BLaER1 (cell line): ENCODE measurements at regions not wholly inside any gene's neighbourhood (a gene's known extent, or its start where the extent isn't known, plus 50 kb on each side); places are given as distances from the start of the nearest gene placed in this dataset.
"Not testable (repeated sequence)": the region's sequence is repeated elsewhere in the genome, so short reads cannot be mapped to it uniquely, and the experiment has no call there.

Source experiments
- H3K27ac ChIP-seq: shearing (Covaris generic); formaldehyde crosslinking; 2 replicates; pipeline ENCODE4 v1.8.1; 2022
- H3K27me3 ChIP-seq: shearing (Covaris generic); formaldehyde crosslinking; 2 replicates; pipeline ENCODE4 v1.8.1; 2022
- H3K36me3 ChIP-seq: shearing (Covaris generic); formaldehyde crosslinking; 2 replicates; pipeline ENCODE4 v1.8.1; 2022
- H3K4me1 ChIP-seq: shearing (Covaris generic); formaldehyde crosslinking; 2 replicates; pipeline ENCODE4 v1.8.1; 2022
- H3K4me2 ChIP-seq: shearing (Covaris generic); formaldehyde crosslinking; 2 replicates; pipeline ENCODE4 v1.8.1; 2022
- H3K4me3 ChIP-seq: shearing (Covaris generic); formaldehyde crosslinking; 2 replicates; pipeline ENCODE4 v1.8.1; 2022
- H3K9ac ChIP-seq: shearing (Covaris generic); formaldehyde crosslinking; 2 replicates; pipeline ENCODE4 v1.8.1; 2022
- H3K9me3 ChIP-seq: shearing (Covaris generic); formaldehyde crosslinking; 2 replicates; pipeline ENCODE4 v1.8.1; 2022
- H4K20me1 ChIP-seq: shearing (Covaris generic); formaldehyde crosslinking; 2 replicates; pipeline ENCODE4 v1.8.1; 2022
- Cebpa-rat ChIP-seq: shearing (Covaris generic); IDR thresholded peaks from 2 replicates; pipeline ENCODE4 v1.8.1; 2022

DNA sequence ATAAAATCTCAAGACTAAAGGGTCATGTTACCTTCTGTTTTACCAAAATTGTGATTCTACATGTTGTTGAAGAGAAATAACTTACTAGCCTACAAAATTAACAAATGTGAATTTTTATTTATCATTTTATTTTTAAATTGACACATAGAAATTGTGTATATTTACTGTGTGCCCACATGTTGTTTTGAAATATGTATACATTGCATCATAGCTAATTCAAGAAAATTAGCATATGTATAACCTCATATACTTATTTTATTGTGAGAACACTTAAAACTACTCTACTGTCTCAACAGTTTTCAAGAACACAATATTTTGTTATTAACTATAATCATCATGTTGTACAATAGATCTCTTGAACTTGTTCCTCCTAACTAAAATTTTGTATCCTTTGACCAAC lies 177.8 kb downstream of the EPM2A start:
- Histone ChIP-seq H3K9me3 (no peaks in the 10 kb centered on the region), H3K4me3 (no peak overlapping the region), H3K4me2 (no peak overlapping the region), H3K27me3 (no peaks in the 10 kb centered on the region), H3K36me3 (no peaks in the 10 kb centered on the region), H4K20me1 (no peaks in the 10 kb centered on the region), H3K4me1 (no peaks in the 10 kb centered on the region), H3K27ac (no peak overlapping the region), H3K9ac (no peak overlapping the region)
- TF ChIP-seq Cebpa-rat: no peak

DNA sequence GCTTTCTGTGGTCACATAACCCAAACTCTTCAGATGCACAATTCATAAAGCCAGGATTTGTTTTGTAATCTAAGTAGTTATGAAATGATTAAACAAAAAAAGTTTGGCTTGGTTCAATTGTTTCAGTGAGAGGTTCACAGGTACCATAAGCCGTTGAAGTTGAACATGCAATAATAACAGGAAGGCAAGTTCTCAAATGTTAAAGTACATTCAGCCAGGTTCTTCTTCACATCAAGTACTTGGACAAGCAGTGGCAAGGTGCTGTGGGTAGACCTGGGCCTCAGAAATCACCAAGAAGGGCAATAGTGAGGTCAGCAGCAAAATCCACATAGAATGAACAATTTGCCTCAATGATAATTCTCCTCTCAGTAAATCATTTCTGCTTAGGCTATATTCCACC lies 175.5 kb downstream of the EPM2A start:
- no peaks in the 10 kb centered on the region for H3K27me3 ChIP-seq
- H3K9ac ChIP-seq: no peak overlapping the region
- H3K4me2 ChIP-seq: no peak overlapping the region
- no peaks in the 10 kb centered on the region for H3K36me3 ChIP-seq
- H3K27ac ChIP-seq: no peak overlapping the region
- no peak for TF ChIP-seq Cebpa-rat
- H3K9me3 ChIP-seq: no peaks in the 10 kb centered on the region
- H4K20me1 ChIP-seq: no peaks in the 10 kb centered on the region
- no peak overlapping the region for H3K4me3 ChIP-seq
- H3K4me1 ChIP-seq: no peaks in the 10 kb centered on the region

DNA sequence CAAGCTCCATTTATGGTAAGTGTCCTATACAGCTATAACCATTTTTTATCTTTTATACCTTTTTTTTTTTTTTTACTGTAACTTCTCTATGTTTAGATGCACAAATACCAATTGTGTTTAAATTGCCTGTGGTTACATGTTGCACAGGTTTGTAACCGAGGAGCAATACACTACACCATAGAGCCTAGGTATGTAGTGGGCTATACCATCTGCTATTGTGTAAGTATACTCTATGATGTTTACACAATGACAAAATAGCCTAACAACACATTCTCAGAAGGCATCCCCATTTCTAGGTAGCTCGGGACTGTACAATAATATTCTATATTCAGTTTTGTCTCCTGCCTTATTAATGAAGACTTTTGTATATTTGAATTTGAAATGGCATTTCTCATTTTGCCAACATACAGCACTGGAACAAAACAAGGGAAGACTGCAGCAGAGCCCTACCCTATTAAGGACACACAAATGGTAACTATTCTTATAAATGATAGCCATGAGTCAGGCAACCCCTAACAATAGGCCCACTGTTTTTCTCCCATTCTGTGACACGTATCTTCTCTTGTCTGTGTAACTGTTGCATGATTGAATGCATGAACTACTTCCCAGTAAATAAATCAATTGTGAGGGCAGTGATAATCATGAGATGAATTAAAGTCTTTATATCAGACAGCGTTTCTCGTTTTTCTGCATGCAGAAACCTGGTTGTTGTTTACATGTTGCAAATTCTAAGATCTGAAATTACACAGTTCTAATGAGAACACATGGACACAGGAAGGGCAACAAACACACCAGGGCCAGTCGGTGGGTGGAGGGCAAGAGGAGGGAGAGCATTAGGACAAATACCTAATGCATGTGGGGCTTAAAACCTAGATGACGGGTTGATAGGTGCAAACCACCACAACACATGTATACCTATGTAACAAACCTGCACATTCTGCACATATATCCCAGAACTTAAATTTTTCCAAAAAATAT lies 173.9 kb downstream of the EPM2A start:
- H3K4me2 ChIP-seq: no peak overlapping the region
- no peaks in the 10 kb centered on the region for H3K27me3 ChIP-seq
- H3K9ac ChIP-seq: no peak overlapping the region
- H3K27ac ChIP-seq: no peak overlapping the region
- no peak overlapping the region for H3K4me3 ChIP-seq
- no peaks in the 10 kb centered on the region for H3K4me1 ChIP-seq
- no peaks in the 10 kb centered on the region for H3K36me3 ChIP-seq
- no peaks in the 10 kb centered on the region for H3K9me3 ChIP-seq
- no peaks in the 10 kb centered on the region for H4K20me1 ChIP-seq
- no peak for TF ChIP-seq Cebpa-rat

DNA sequence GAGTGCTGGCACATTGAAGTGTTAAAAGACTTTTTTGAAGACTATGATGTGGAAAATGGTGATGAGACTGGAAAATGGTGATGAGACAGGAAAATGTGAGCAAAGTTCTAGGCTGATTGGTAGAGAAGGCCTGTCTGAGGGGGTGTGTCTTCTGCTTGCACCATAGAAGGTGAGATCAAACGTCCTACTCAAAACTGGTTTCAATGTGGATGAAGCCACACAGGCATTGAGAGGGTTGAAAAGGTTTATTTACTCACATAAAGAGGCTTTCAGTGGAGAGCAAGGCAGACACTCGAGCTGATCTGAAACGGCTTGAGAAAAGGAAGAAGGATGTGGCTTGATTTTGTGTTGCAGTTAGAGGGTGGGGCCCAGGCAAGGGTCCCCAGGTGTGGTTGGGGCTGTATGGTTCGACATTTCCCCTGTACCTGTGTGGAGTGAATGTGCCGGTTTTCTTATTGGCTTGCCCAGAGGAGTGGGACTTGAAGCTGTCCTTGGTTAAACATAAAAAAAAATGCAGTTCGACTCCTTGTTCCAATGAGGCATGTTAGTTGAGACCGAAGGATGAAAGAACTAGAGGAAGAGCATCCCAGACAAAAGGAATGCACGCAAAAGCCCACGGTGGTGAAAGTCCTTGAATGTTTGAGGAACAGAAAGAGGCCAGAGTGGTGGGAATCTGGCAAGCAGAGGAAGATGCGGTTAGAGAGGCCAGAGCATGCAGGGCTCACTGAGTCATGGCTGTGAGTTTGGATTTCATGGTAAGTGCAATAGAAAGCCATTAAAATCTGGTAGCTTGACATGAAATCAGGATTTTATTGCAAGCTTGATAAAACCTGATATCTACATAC lies 172.3 kb downstream of the EPM2A start:
- Histone ChIP-seq H3K9me3 (no peaks in the 10 kb centered on the region), H3K9ac (no peak overlapping the region), H4K20me1 (no peaks in the 10 kb centered on the region), H3K27me3 (no peaks in the 10 kb centered on the region), H3K36me3 (no peaks in the 10 kb centered on the region), H3K4me1 (no peaks in the 10 kb centered on the region), H3K4me2 (no peak overlapping the region), H3K27ac (no peak overlapping the region), H3K4me3 (no peak overlapping the region)
- TF ChIP-seq Cebpa-rat: no peak

DNA sequence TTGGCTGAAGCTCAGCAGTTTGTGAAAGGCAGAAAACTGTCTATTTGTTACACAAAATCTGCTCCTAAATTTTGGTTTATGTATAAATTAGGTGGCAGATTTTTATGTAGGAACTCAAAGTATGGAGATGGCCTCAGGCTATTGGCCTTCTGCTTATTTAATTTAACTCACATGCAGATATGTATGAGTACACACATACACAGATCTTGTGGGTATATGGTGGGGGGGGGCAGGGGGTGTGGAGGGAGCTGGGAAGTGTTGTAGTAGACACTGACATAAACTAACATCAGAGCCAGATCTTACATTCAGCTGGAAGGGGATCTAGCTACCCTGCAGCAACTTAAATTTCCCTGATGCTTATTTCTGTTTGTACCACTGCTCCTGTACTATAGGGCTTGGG lies 170.8 kb downstream of the EPM2A start:
- Histone ChIP-seq H3K27me3 (no peaks in the 10 kb centered on the region), H4K20me1 (no peaks in the 10 kb centered on the region), H3K4me1 (no peaks in the 10 kb centered on the region), H3K27ac (no peak overlapping the region), H3K36me3 (no peaks in the 10 kb centered on the region), H3K4me2 (no peak overlapping the region), H3K9me3 (no peaks in the 10 kb centered on the region), H3K9ac (no peak overlapping the region), H3K4me3 (no peak overlapping the region)
- TF ChIP-seq Cebpa-rat: no peak

DNA sequence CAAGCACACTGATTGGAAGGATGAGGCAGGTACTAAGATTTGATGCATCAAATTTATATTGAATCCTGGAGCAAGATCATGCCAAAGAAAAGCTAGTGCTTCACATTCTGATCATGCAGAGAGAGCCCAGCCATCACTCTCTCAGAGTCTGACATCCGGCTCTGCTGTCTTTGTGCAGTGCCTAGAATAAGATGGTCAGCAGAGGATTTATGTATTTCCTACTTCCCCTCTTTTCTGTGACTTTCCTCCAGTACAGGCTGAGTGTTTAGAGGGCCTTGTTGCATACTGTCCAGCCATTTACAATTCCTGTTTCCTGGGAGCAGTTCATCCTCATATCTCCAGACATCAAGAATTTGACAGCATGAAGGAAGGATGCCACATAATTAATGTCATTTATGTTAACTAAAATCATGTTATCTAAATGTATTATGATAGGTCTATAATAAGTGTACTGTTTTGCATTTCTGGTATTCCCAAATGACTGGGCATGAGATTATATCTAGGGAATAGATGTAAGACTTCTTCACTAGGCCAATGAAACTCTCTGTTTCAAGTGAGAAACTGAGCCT lies 167.6 kb downstream of the EPM2A start:
- Histone ChIP-seq H3K27ac (no peak overlapping the region), H3K27me3 (no peaks in the 10 kb centered on the region), H3K36me3 (no peaks in the 10 kb centered on the region), H3K9ac (no peak overlapping the region), H3K4me1 (no peaks in the 10 kb centered on the region), H4K20me1 (no peaks in the 10 kb centered on the region), H3K9me3 (no peaks in the 10 kb centered on the region), H3K4me2 (no peak overlapping the region), H3K4me3 (no peak overlapping the region)
- TF ChIP-seq Cebpa-rat: no peak

DNA sequence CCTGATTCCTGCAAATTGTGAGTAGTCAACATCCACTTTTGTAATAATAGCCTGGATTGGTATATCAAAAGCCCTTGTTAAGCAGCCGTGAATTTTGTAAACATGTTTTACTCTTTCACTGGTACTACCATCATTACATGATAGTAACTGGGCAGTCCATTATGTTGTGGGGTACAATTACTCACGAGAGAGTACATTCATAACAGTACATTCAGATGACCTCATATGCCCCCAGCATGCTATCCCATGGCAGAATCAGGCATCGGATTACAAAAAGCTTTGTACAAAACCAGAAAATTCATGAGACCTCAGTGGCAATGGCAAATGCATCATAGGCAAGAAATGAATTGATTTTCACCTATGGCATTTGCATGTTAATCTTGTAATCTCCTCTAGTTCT lies 166.2 kb downstream of the EPM2A start:
- no peaks in the 10 kb centered on the region for H3K27me3 ChIP-seq
- H3K27ac ChIP-seq: no peak overlapping the region
- H3K9me3 ChIP-seq: peaks cover 9% of the 10 kb centered on the region; the same call in 1 of the 2 replicates
- H3K4me3 ChIP-seq: no peak overlapping the region
- no peaks in the 10 kb centered on the region for H3K4me1 ChIP-seq
- TF ChIP-seq Cebpa-rat: no peak
- no peaks in the 10 kb centered on the region for H3K36me3 ChIP-seq
- H3K4me2 ChIP-seq: no peak overlapping the region
- H3K9ac ChIP-seq: no peak overlapping the region
- H4K20me1 ChIP-seq: no peaks in the 10 kb centered on the region

DNA sequence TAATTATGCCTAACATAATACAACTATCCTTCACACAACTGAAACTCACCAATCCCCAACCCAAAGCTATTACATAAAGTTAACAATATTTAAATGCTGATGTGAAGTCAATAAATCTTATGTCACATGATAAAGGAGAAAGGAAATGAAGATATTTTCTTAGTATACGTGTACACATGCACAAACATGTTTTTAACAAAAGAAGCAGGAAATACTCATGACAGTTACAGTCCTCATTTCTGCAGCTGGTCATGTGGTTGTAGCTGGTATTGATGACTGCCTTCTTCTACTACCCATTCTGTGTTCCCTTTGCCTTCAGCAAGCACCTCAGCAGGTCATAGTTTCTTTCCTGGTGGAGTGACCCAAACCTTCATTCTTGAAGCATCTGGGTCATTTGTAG lies 165.0 kb downstream of the EPM2A start:
- not testable (repeated sequence) for H3K4me2 ChIP-seq, H3K27me3 ChIP-seq, H3K4me1 ChIP-seq, H4K20me1 ChIP-seq, H3K27ac ChIP-seq, H3K9ac ChIP-seq, H3K4me3 ChIP-seq, H3K36me3 ChIP-seq
- H3K9me3 ChIP-seq: peaks cover 21% of the 10 kb centered on the region

DNA sequence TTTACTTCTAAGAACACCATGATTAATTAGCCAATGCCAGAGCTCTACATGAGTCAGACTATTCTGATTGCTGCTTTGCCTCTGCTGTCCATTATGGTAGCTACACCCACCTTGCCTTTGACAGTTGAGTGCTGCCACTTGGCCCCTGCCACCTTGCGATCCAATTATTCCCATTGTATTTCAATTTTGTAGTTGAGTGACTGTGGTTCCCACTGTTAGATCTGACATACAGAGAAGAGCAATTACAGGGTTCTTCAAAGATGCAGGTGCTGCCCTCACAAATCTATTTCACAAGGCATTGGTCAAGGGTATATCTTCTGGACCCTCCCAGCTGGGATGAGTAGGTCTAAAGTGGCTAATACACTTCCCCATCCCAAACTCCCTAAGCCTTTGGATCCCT lies 161.1 kb downstream of the EPM2A start:
- H3K4me1 ChIP-seq, H3K9ac ChIP-seq, H3K36me3 ChIP-seq, H3K4me2 ChIP-seq, H4K20me1 ChIP-seq, H3K27me3 ChIP-seq, H3K27ac ChIP-seq, H3K4me3 ChIP-seq: not testable (repeated sequence)
- H3K9me3 ChIP-seq: peaks cover 27% of the 10 kb centered on the region
